NB4 (cell line): ENCODE measurements at regions not wholly inside any gene's neighbourhood (a gene's known extent, or its start where the extent isn't known, plus 50 kb on each side); places are given as distances from the start of the nearest gene placed in this dataset.

Source experiments
- CTCF ChIP-seq: IDR thresholded peaks from one replicate; pipeline ENCODE4 v1.5.1; 2012; ENCODE audit warnings: low read depth, low read length
- MAX ChIP-seq: IDR thresholded peaks from 2 replicates; pipeline ENCODE4 v1.6.1; 2011; ENCODE audit warnings: low read depth, low read length

GRCh38 chr7:130932667-130933432 lies 198.8 kb upstream of the KLF14 start:
- no peak for TF ChIP-seq CTCF
- TF ChIP-seq MAX, result no peak
